Suprapubic skin (tissue), 4 donors: ENCODE measurements at regions not wholly inside any gene's neighbourhood (a gene's known extent, or its start where the extent isn't known, plus 50 kb on each side); places are given as distances from the start of the nearest gene placed in this dataset.

ENCODE experiments used
- DNase-seq, 2 donors: peaks; one replicate each; pipeline ENCODE4 v3.0.0-alpha.2; 2019; ENCODE audit warnings: low spot score in 2 of 2
- H3K27ac ChIP-seq: fragments of 200-600 bp; sonication (generic); one replicate; pipeline ENCODE4 v1.5.1; 2019
- H3K27me3 ChIP-seq: fragments of 200-600 bp; sonication (generic); one replicate; pipeline ENCODE4 v1.5.1; 2019
- H3K36me3 ChIP-seq: fragments of 200-600 bp; sonication (generic); one replicate; pipeline ENCODE4 v1.5.1; 2019
- H3K4me1 ChIP-seq: fragments of 200-600 bp; sonication (generic); one replicate; pipeline ENCODE4 v1.5.1; 2019
- H3K4me3 ChIP-seq: fragments of 200-600 bp; sonication (generic); one replicate; pipeline ENCODE4 v1.5.1; 2019; ENCODE audit warnings: mild to moderate bottlenecking
- H3K9me3 ChIP-seq: fragments of 200-600 bp; sonication (generic); one replicate; pipeline ENCODE4 v1.5.1; 2019
- EP300 ChIP-seq: sonication (generic); formaldehyde crosslinking; IDR thresholded peaks from one replicate; pipeline ENCODE4 v1.6.1; 2017; ENCODE audit warnings: antibody characterized with exemption
- POLR2A ChIP-seq, 2 donors: fragments of 450-650 bp; IDR thresholded peaks; one replicate each; pipeline ENCODE4 v1.6.1; 2017; ENCODE audit warnings: antibody characterized with exemption in 2 of 2, mild to moderate bottlenecking in 2 of 2, moderate library complexity in 2 of 2
- POLR2AphosphoS5 ChIP-seq, 3 donors: sonication (generic); formaldehyde crosslinking; IDR thresholded peaks; one replicate each; pipeline ENCODE4 v1.6.1; 2017; ENCODE audit warnings: antibody characterized with exemption in 3 of 3
- TF ChIP-seq, protein P1 (sequence below), 2 donors: fragments of 200-600 bp in 1 of 2; fragments of 450-650 bp in 1 of 2; sonication (generic) in 1 of 2; IDR thresholded peaks; one replicate each; pipeline ENCODE4 v1.5.1; 2016 to 2019; ENCODE audit warnings: antibody characterized with exemption in 2 of 2, mild to moderate bottlenecking in 1 of 2, moderate library complexity in 1 of 2

DNA sequence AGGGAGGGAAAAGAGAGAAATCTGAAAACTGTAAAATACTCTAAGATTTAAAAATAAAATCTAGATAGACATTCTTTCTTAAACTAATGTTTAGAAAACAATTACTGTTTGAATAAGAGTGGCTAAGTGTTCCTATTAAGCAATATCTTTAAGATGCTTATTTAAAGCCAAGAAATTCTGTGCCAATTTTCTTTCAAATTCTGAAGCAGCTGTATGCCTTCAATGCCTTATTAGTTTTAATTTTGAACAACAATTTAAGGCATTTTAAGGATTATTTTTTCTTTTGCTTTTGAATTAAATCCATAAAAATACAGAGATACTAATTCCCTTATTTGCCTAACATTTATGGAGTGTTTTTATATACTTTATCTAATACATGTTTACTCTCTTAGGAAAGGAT is 50.3 kb upstream of the KITLG start:
- Histone ChIP-seq H3K36me3 (no peaks in the 10 kb centered on the region), H3K4me1 (peaks cover 3% of the 10 kb centered on the region), H3K9me3 (no peaks in the 10 kb centered on the region), H3K27ac (no peak overlapping the region), H3K27me3 (no peaks in the 10 kb centered on the region), H3K4me3 (no peak overlapping the region)
- TF ChIP-seq, protein P1, sequence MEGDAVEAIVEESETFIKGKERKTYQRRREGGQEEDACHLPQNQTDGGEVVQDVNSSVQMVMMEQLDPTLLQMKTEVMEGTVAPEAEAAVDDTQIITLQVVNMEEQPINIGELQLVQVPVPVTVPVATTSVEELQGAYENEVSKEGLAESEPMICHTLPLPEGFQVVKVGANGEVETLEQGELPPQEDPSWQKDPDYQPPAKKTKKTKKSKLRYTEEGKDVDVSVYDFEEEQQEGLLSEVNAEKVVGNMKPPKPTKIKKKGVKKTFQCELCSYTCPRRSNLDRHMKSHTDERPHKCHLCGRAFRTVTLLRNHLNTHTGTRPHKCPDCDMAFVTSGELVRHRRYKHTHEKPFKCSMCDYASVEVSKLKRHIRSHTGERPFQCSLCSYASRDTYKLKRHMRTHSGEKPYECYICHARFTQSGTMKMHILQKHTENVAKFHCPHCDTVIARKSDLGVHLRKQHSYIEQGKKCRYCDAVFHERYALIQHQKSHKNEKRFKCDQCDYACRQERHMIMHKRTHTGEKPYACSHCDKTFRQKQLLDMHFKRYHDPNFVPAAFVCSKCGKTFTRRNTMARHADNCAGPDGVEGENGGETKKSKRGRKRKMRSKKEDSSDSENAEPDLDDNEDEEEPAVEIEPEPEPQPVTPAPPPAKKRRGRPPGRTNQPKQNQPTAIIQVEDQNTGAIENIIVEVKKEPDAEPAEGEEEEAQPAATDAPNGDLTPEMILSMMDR (IDR thresholded peaks at IDR 0.05), result no peak
- TF ChIP-seq POLR2AphosphoS5 (IDR thresholded peaks at IDR 0.05) (no peak), EP300 (no peak), POLR2A (IDR thresholded peaks at IDR 0.05) (no peak)
- DNase-seq, result no peak
